Umbilical cord (tissue), 1 donor: ENCODE measurements at regions not wholly inside any gene's neighbourhood (a gene's known extent, or its start where the extent isn't known, plus 50 kb on each side); places are given as distances from the start of the nearest gene placed in this dataset.

Source experiments
- DNase-seq: peaks from one replicate; pipeline ENCODE4 v3.0.0-alpha.2; 2015; ENCODE audit warnings: low spot score

DNA sequence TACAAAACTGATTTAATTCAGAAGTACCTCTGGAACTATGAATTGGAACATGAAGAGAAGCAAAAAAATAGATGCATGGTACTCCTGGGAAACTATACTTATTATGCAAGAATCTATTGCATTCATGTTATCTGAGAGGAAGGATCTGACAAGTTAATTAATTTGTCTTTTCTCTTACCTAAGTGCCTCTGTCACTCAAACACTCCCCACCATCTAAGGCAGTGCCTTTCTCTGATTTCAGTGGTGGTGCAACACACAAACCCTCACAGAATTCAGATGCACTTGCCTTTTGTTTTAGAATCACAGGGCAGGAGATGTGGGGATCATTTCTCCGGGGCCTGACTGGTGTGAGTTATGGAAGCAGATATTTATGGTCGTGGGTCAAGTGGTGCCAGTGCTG is 52.5 kb upstream of the C9orf72 start:
- DNase-seq, result no peak

- DNase-seq, result no peak
Observed at GRCh38 chr9:27626244-27627187, 53.2 kb upstream of the C9orf72 start.

DNA sequence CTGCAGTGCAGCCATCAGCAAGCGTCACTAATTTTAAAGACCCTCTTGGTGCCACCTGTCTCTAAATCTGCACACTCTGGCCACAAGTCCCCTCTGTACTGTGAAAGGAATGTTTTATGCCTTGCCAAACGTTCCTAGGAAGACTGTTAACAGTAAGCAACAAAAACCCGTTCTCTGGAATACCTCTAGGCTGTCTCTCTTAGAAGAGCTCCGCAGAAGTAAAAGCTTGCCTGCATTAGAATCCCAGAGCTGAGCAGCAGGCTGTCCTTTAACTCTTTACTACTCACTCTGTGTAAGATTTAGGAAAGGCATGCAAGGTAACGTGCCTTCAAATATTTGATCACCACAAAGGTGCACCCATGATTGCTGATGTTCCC is 53.9 kb upstream of the C9orf72 start:
- DNase-seq, result peak; percentile 14

DNA sequence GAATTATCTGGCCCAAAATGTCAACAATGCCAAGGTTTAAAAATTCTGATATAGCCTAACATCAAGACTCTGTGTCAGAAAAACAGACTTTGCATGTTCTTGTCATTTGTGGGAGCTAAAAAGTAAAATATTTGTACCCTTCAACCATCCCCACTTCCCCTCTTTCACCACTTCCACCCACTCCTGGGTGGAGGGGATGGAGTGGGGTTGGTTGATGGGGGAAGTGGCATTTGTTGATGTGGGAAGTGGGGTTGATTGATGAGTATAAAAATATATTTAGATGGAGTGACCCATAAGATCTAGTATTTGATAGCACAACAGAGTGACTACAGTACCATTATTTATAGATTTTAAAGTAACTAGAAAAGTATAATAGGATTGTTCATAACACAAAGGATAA is 55.0 kb upstream of the C9orf72 start:
- no peak for DNase-seq

DNA sequence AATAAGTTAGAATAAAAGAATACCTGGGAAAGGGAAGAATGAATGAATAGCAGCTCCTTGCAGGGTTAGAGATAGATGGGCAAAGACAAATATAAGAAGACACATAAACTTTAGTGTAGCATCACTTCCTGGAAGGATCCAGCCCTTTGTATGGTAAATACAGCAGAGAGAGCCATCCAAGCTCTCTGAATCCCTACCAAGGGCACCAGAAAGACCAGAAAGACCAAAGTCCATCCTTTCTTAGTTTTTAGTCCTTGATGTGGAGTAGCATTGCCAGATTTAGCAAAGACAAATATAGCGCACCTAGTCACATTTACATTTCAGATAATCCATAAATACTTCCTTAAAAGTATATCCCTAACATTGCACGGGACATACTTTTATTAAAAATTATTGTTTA is 56.1 kb upstream of the C9orf72 start:
- no peak for DNase-seq

DNA sequence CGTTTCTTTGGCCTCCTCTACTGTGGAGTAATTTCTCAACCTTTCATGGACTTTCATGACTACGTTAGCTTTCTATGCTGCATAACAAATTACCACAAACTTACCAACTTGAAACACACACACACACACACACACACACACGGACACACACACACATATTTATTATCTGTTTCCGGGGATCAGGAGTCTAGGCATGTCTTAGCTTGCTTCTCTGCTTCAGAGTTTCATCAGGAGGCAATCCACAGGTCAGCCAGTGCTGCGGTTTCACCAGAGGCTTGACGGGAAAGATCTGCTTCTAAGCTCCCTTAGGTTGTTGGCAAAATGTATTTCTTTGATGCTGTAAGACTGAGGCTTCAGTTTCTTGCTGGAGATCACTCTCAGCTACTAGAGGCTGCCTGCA is 59.0 kb upstream of the C9orf72 start:
- peak; percentile 22 for DNase-seq

- DNase-seq, result no peak
Observed at GRCh38 chr9:27633764-27634163, 60.5 kb upstream of the C9orf72 start.

- peak; percentile 34 for DNase-seq
Observed at GRCh38 chr9:27634879-27635278, 61.6 kb upstream of the C9orf72 start.

GRCh38 chr9:27638716-27639115 is 65.4 kb upstream of the C9orf72 start:
- DNase-seq, result no peak

DNA sequence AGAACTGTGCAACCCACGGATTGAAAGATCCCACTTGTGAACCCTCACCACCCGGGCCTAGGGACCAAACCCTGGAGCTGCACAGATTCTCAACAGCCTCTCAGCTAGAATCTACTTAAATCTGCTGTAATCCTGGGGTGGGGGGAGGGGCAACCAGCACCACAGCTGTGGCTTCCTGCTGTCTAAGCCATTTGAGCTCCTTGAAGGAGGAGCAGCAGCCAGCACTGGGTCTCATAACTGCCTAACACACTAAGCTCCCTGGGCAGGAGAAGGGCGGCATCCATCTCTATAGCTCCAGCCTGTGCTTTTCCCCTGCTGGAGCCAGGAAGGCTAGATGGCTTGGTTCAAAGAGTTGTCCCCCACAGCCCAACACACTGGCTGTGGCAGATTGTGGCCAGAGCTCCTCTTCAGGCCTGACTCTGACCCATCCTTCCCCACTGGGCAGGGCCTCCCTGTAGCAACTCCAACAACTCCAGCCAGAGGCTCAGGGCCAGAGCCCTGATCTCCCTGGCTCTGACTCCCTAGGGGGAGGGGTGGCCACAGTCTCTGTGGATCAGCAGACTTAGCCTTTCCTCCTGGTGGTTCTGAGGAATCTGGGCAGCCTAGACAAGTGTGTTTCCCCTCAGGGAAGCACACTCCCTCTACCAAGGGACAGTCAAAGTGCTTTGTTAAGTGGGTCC is 72.0 kb upstream of the C9orf72 start:
- peak; percentile 84 for DNase-seq

DNA sequence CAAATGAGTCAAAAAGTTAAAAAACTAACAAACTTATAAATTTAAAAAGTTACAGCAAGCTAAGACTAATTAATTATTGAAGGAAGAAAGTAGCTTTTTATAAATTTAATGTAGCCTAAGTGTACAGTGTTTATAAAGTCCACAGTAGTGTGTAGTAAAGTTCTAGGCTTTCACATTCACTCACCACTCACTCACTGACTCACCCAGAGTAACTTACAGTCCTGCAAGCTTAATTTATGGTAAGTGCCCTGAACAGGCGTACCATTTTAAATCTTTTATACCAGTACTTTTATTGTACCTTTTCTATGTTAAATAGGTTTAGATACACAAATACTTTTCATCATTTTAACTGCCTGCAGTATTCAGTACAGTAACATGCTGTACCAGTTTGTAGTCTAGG is 80.0 kb upstream of the C9orf72 start:
- no peak for DNase-seq

DNA sequence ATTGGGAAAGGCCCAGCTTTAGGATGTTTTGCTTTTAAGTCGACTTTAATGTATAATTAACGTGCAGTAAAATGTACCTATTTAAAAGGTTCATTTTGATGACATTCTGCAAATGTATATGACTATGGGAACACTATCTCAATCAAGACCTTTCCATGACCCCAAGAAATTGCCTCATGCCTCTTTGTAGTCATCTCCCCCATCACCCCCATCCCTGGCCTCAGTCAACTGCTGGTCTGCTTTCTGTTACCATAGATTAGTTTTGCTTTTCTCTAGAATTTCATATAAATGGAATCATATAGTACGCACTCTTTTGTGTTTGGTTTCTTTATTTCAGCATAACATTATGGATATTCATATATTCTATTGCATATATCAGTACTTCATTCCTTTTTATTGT is 80.7 kb upstream of the C9orf72 start:
- peak; percentile 51 for DNase-seq

- DNase-seq, result no peak
Observed at GRCh38 chr9:27654629-27655285, 81.5 kb upstream of the C9orf72 start.

GRCh38 chr9:27655441-27655840 is 82.2 kb upstream of the C9orf72 start:
- no peak for DNase-seq

DNA sequence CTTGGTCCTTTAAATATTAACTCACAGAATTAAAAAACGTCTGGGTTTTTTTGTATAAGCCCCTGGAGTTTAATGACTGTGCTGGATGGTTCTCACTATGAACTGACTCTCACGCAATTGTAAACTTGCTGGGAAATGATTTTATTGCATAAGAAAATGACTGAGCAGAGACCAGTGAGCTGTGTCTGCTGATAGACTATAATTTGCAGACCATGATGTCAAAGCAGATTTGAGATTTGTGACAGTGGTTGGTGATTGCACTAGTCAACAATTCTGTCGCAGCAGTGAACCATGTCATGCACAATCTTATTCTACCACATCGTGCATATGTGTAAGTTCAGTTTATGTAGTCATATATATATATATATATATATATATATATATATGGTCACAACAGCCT is 85.7 kb upstream of the C9orf72 start:
- no peak for DNase-seq

GRCh38 chr9:27659571-27659970 is 86.3 kb upstream of the C9orf72 start:
- no peak for DNase-seq

DNA sequence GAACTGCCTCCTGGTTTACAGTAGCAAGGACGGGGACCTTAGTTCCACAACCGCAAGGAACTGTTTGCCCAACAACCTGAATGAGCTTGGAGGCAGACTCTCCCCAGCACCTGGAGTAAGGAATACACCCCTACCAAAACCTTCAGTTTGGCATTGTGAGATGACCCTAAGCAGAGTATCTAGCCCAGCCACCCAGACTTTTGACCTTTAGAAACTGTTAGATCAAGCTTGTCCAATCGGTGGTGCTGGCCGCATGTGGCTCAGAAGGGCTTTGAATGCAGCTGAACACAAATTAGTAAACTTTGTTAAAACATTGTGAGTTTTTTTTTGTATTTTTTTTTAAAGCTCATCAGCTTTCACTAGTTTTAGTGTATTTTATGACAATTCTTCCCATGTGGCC is 86.9 kb upstream of the C9orf72 start:
- no peak for DNase-seq

DNA sequence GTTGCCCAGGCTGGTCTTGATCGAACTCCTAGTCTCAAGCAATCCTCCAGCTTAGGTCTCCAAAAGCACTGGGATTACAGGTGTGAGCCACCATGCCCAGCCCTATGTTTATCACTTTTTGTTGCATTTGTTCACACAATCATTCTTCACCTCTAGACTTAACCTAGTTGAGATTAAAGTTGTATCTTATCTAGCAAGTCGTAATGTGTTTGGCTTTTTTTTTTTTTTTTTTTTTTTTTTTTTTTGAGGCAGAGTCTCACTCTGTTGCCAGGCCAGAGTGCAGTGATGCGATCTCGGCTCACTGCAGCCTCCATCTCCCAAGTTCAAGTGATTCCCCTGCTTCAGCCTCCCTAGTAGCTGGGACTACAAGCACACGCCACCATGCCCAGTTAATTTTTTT is 90.2 kb upstream of the C9orf72 start:
- no peak for DNase-seq

DNA sequence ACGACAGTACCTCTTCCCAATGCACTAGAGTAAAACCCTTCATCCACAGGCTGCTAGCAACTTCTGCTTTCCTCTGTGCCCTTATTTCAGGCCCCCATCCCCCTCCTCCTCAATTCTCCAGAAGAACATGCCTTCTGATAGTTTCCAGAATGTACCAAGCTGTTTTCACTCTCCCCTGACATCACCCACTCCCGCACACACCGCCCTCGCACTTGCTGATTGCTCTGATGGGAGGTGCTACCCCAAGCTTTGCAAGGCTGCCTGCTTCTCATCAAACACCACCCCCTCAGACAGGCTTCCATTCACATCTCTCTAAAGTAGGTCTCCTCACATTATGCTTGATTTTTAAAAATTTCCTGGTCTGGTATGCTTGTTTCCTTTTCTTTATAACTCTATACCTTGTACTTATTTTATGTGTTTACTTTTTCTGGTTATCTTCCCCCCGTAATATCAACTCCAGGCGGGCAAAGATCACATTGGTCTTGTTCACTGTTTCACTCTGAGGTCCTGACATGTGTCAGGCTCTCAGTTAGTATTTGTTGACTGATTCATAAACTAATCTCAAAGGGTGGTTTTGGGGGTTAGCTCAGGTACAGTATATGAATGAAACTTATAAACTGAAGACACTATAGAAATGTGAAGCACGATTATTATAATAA is 91.0 kb upstream of the C9orf72 start:
- DNase-seq, result peak; percentile 43

DNA sequence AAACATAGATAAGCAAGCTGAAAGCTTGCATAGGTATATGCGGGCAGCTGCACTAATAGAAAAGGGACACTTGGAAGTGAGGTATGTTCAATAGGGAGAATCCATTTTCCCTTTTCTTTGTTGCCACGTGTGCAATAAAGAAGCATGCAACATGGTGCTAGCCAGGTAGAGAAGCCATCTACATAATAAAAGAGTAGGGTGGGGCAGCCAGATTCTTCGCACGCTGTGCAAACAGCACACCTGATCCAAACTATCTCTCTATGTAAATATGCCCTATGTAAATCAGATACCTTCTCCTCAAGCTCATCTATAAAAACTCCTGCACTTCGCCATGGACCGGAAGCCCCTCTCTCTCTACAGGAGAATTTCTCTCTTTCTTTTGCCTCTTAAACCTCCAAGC is 91.9 kb upstream of the C9orf72 start:
- DNase-seq, result no peak

- DNase-seq, result no peak
Observed at GRCh38 chr9:27668280-27668679, 95.0 kb upstream of the C9orf72 start.

- peak; percentile 29 for DNase-seq
Observed at GRCh38 chr9:27671636-27672035, 98.4 kb upstream of the C9orf72 start.
